ENCODE measurements at regions not wholly inside any gene's neighbourhood (a gene's known extent, or its start where the extent isn't known, plus 50 kb on each side); places are given as distances from the start of the nearest gene placed in this dataset.

DNA sequence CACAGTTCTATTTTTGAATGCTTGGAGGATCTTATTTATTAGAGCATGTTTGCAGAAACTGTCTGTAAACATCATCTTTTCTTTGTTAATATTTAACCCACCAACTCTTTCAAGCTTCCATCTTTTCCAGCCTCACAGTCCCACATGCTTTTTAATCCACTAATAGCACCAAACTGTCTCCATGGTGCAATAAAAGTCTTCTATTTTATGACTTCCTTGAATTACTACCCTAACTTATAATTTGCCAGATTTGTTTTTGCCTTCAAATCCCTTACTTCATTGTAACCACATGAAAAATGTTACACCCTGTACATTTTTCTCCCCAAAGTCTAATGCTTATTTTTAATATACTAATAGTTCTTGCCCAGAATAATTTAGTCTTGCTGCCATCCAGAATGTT, 792.6 kb downstream of the PLCL1 start:
- H3K79me1 ChIP-seq (replicated peaks; ENCODE audit: low read length, poor library complexity, severe bottlenecking) = no peaks in the 10 kb centered on the region
- no peak overlapping the region for H2BK5ac ChIP-seq (ENCODE audit: low read depth, low read length, poor library complexity, severe bottlenecking)
- H3K18ac ChIP-seq (ENCODE audit: low read depth in 1 of 2, low read length in 2 of 2) = no peak overlapping the region
- no peak overlapping the region for H2AFZ ChIP-seq (ENCODE audit: low read depth, low read length)
- no peak overlapping the region for H2BK12ac ChIP-seq (ENCODE audit: low read length in 2 of 2)
- no peak overlapping the region for H3K27ac ChIP-seq (ENCODE audit: low read length, poor library complexity, severe bottlenecking)
- no peak overlapping the region for H4K8ac ChIP-seq (ENCODE audit: low read length)
- H3K14ac ChIP-seq (ENCODE audit: low read length in 2 of 2) = no peak overlapping the region
- no peak overlapping the region for H3K4me2 ChIP-seq (ENCODE audit: low read length, poor library complexity, severe bottlenecking)
- no peak overlapping the region for H3K9ac ChIP-seq (ENCODE audit: low read length)
- no peak overlapping the region for H2BK120ac ChIP-seq (ENCODE audit: low read depth, low read length)
- no peak overlapping the region for H3K4me3 ChIP-seq (ENCODE audit: insufficient read depth in 1 of 2, low read depth in 1 of 2, low read length in 2 of 2)
- no peak overlapping the region for H2AK5ac ChIP-seq (ENCODE audit: low read length, severe bottlenecking)
- H3K23ac ChIP-seq (ENCODE audit: low read length in 2 of 2) = no peak overlapping the region
- DNase-seq = no peak
- no peaks in the 10 kb centered on the region for H3K4me1 ChIP-seq (ENCODE audit: control insufficient read depth, insufficient read depth, low read depth, low read length)
- H3K9me3 ChIP-seq (ENCODE audit: control insufficient read depth, low read length) = no peaks in the 10 kb centered on the region
- no peak overlapping the region for H3K4ac ChIP-seq (ENCODE audit: low read depth in 1 of 2, low read length in 2 of 2)
- no peaks in the 10 kb centered on the region for H3K27me3 ChIP-seq (ENCODE audit: control insufficient read depth in 1 of 2, insufficient read depth in 1 of 2, low read length in 2 of 2)
- no peaks in the 10 kb centered on the region for H3K36me3 ChIP-seq (ENCODE audit: control insufficient read depth in 1 of 2, insufficient read depth in 2 of 2, low read depth in 1 of 2, low read length in 2 of 2)
- H2BK15ac ChIP-seq (ENCODE audit: low read depth, poor library complexity, severe bottlenecking) = no peak overlapping the region
- H4K91ac ChIP-seq (ENCODE audit: low read length) = no peak overlapping the region

DNA sequence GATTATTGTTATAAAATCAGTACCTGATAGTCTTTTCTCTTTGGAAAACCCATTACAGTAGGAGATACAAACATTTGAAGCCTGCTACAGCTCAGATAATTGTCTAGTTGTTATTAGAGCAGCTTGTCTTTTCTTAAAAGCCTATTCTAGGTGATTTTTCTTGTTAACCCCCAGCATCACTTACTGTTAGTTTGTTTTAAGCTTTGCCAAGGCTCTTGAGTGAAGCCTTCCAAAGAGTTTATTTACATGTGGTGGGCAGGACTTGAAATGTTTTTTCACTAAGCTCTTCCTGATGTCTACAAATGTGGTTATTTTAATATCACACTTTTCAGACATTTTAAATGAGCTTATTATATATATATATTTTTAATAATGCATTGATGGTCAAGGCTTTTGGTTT, 791.3 kb downstream of the PLCL1 start:
- Histone ChIP-seq H3K36me3 (ENCODE audit: control insufficient read depth in 1 of 2, insufficient read depth in 2 of 2, low read depth in 1 of 2, low read length in 2 of 2) (no peaks in the 10 kb centered on the region), H2BK12ac (ENCODE audit: low read length in 2 of 2) (no peak overlapping the region), H2AFZ (ENCODE audit: low read depth, low read length) (no peak overlapping the region), H3K9me3 (ENCODE audit: control insufficient read depth, low read length) (no peaks in the 10 kb centered on the region), H3K23ac (ENCODE audit: low read length in 2 of 2) (no peak overlapping the region), H4K91ac (ENCODE audit: low read length) (no peak overlapping the region), H4K8ac (ENCODE audit: low read length) (no peak overlapping the region), H2BK15ac (ENCODE audit: low read depth, poor library complexity, severe bottlenecking) (no peak overlapping the region), H3K18ac (ENCODE audit: low read depth in 1 of 2, low read length in 2 of 2) (no peak overlapping the region), H3K4me2 (ENCODE audit: low read length, poor library complexity, severe bottlenecking) (no peak overlapping the region), H3K4ac (ENCODE audit: low read depth in 1 of 2, low read length in 2 of 2) (no peak overlapping the region), H3K14ac (ENCODE audit: low read length in 2 of 2) (no peak overlapping the region), H3K27ac (ENCODE audit: low read length, poor library complexity, severe bottlenecking) (no peak overlapping the region), H2AK5ac (ENCODE audit: low read length, severe bottlenecking) (no peak overlapping the region), H3K9ac (ENCODE audit: low read length) (no peak overlapping the region), H3K79me1 (replicated peaks; ENCODE audit: low read length, poor library complexity, severe bottlenecking) (no peaks in the 10 kb centered on the region), H2BK5ac (ENCODE audit: low read depth, low read length, poor library complexity, severe bottlenecking) (no peak overlapping the region), H3K4me1 (ENCODE audit: control insufficient read depth, insufficient read depth, low read depth, low read length) (no peaks in the 10 kb centered on the region), H3K27me3 (ENCODE audit: control insufficient read depth in 1 of 2, insufficient read depth in 1 of 2, low read length in 2 of 2) (no peaks in the 10 kb centered on the region), H3K4me3 (ENCODE audit: insufficient read depth in 1 of 2, low read depth in 1 of 2, low read length in 2 of 2) (no peak overlapping the region), H2BK120ac (ENCODE audit: low read depth, low read length) (no peak overlapping the region)
- no peak for DNase-seq

DNA sequence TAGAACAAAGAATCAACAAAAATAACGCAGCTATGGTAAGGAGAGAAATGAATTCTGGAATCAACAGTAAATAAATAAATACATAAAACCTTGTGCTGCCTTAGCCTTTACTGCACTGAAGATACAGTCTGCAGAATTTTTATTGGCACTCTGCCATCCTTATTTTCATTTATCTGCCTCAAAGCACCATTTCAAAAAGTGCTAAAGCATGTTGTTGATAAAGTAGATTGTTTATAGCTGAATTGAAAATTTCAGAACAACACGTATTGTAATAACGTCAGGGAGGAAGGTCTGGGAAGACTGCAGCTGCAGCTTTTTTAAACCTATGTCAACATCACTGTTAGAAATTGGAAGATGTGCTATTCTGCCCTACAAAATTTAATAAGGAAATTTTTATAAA, 787.2 kb downstream of the PLCL1 start:
- H3K23ac ChIP-seq (ENCODE audit: low read length in 2 of 2) = no peak overlapping the region
- no peaks in the 10 kb centered on the region for H3K79me1 ChIP-seq (replicated peaks; ENCODE audit: low read length, poor library complexity, severe bottlenecking)
- no peak overlapping the region for H3K9ac ChIP-seq (ENCODE audit: low read length)
- no peak overlapping the region for H3K4ac ChIP-seq (ENCODE audit: low read depth in 1 of 2, low read length in 2 of 2)
- DNase-seq = no peak
- H2AFZ ChIP-seq (ENCODE audit: low read depth, low read length) = no peak overlapping the region
- H2AK5ac ChIP-seq (ENCODE audit: low read length, severe bottlenecking) = no peak overlapping the region
- no peak overlapping the region for H3K27ac ChIP-seq (ENCODE audit: low read length, poor library complexity, severe bottlenecking)
- no peak overlapping the region for H2BK120ac ChIP-seq (ENCODE audit: low read depth, low read length)
- no peak overlapping the region for H4K91ac ChIP-seq (ENCODE audit: low read length)
- no peaks in the 10 kb centered on the region for H3K4me1 ChIP-seq (ENCODE audit: control insufficient read depth, insufficient read depth, low read depth, low read length)
- no peak overlapping the region for H3K18ac ChIP-seq (ENCODE audit: low read depth in 1 of 2, low read length in 2 of 2)
- H2BK15ac ChIP-seq (ENCODE audit: low read depth, poor library complexity, severe bottlenecking) = no peak overlapping the region
- H3K4me3 ChIP-seq (ENCODE audit: insufficient read depth in 1 of 2, low read depth in 1 of 2, low read length in 2 of 2) = no peak overlapping the region
- no peak overlapping the region for H3K4me2 ChIP-seq (ENCODE audit: low read length, poor library complexity, severe bottlenecking)
- H3K14ac ChIP-seq (ENCODE audit: low read length in 2 of 2) = no peak overlapping the region
- no peaks in the 10 kb centered on the region for H3K36me3 ChIP-seq (ENCODE audit: control insufficient read depth in 1 of 2, insufficient read depth in 2 of 2, low read depth in 1 of 2, low read length in 2 of 2)
- no peaks in the 10 kb centered on the region for H3K9me3 ChIP-seq (ENCODE audit: control insufficient read depth, low read length)
- H4K8ac ChIP-seq (ENCODE audit: low read length) = no peak overlapping the region
- 65% methylated on average over 2 of the region's 3 CpGs for WGBS
- no peak overlapping the region for H2BK5ac ChIP-seq (ENCODE audit: low read depth, low read length, poor library complexity, severe bottlenecking)
- H2BK12ac ChIP-seq (ENCODE audit: low read length in 2 of 2) = no peak overlapping the region
- no peaks in the 10 kb centered on the region for H3K27me3 ChIP-seq (ENCODE audit: control insufficient read depth in 1 of 2, insufficient read depth in 1 of 2, low read length in 2 of 2)

DNA sequence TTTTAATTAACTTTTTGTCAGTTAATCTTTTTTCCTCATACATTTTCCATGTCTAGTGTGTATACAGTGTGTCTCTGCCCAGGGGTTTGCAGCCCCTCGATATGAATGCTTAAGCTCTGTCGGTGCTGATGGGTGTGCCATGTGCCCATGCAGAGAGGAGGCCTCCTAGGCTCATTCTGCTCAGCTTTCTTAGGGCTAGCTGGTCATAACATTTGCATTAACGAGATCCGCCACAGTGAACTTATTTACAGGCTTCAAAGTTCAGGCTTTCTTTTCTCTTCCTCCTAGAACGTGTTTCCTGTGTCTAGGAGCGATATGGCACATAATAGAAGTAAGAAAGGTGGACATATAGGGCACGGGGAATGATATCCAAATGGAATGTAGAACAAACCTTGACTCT, 783.3 kb downstream of the PLCL1 start:
- Histone ChIP-seq H3K9ac (ENCODE audit: low read length) (no peak overlapping the region), H2BK15ac (ENCODE audit: low read depth, poor library complexity, severe bottlenecking) (no peak overlapping the region), H3K9me3 (ENCODE audit: control insufficient read depth, low read length) (no peaks in the 10 kb centered on the region), H3K4me2 (ENCODE audit: low read length, poor library complexity, severe bottlenecking) (no peak overlapping the region), H2BK120ac (ENCODE audit: low read depth, low read length) (no peak overlapping the region), H3K18ac (ENCODE audit: low read depth in 1 of 2, low read length in 2 of 2) (no peak overlapping the region), H3K27me3 (ENCODE audit: control insufficient read depth in 1 of 2, insufficient read depth in 1 of 2, low read length in 2 of 2) (no peaks in the 10 kb centered on the region), H2BK12ac (ENCODE audit: low read length in 2 of 2) (no peak overlapping the region), H4K91ac (ENCODE audit: low read length) (no peak overlapping the region), H2BK5ac (ENCODE audit: low read depth, low read length, poor library complexity, severe bottlenecking) (no peak overlapping the region), H3K4ac (ENCODE audit: low read depth in 1 of 2, low read length in 2 of 2) (no peak overlapping the region), H3K4me1 (ENCODE audit: control insufficient read depth, insufficient read depth, low read depth, low read length) (no peaks in the 10 kb centered on the region), H3K79me1 (replicated peaks; ENCODE audit: low read length, poor library complexity, severe bottlenecking) (no peaks in the 10 kb centered on the region), H3K4me3 (ENCODE audit: insufficient read depth in 1 of 2, low read depth in 1 of 2, low read length in 2 of 2) (no peak overlapping the region), H4K8ac (ENCODE audit: low read length) (no peak overlapping the region), H3K23ac (ENCODE audit: low read length in 2 of 2) (no peak overlapping the region), H2AFZ (ENCODE audit: low read depth, low read length) (no peak overlapping the region), H3K27ac (ENCODE audit: low read length, poor library complexity, severe bottlenecking) (no peak overlapping the region), H3K36me3 (ENCODE audit: control insufficient read depth in 1 of 2, insufficient read depth in 2 of 2, low read depth in 1 of 2, low read length in 2 of 2) (no peaks in the 10 kb centered on the region), H3K14ac (ENCODE audit: low read length in 2 of 2) (no peak overlapping the region), H2AK5ac (ENCODE audit: low read length, severe bottlenecking) (no peak overlapping the region)
- 74% methylated on average over 5 of the region's 7 CpGs for WGBS
- no peak for DNase-seq
